Motor neuron (in vitro differentiated cells): ENCODE measurements at regions not wholly inside any gene's neighbourhood (a gene's known extent, or its start where the extent isn't known, plus 50 kb on each side); places are given as distances from the start of the nearest gene placed in this dataset.
"Not testable (repeated sequence)": the region's sequence is repeated elsewhere in the genome, so short reads cannot be mapped to it uniquely, and the experiment has no call there.

ENCODE experiments used
- ATAC-seq, 8 experiments: fragments of 200-7000 bp; cut with Tn5 transposase; replicated peaks in 6 of 8; 2 replicates each; pipeline ENCODE4 v1.8.0; 2021; ENCODE audit warnings: mild to moderate bottlenecking in 8 of 8, moderate library complexity in 8 of 8
- H3K27ac ChIP-seq, 2 donors: fragments of 250-450 bp; sonication (Bioruptor Pico); 2 replicates each; pipeline ENCODE4 v1.9.0; 2021; ENCODE audit warnings: antibody characterized with exemption in 2 of 2, mild to moderate bottlenecking in 2 of 2, moderate library complexity in 1 of 2
- H3K4me1 ChIP-seq, 2 donors: fragments of 250-450 bp; sonication (Bioruptor Pico); replicated peaks in 1 of 2; 2 replicates each; pipeline ENCODE4 v1.6.1; 2021; ENCODE audit warnings: antibody characterized with exemption in 2 of 2, mild to moderate bottlenecking in 2 of 2, moderate library complexity in 1 of 2
- H3K4me3 ChIP-seq, 5 donors: fragments of 250-450 bp; sonication (Bioruptor Pico); 2 replicates each; pipeline ENCODE4 v1.9.0; 2021; ENCODE audit warnings: antibody characterized with exemption in 5 of 5, mild to moderate bottlenecking in 5 of 5, moderate library complexity in 4 of 5
- WGBS, 10 experiments: fragments of 450-650 bp; shearing (Covaris generic); methylation state at CpG; one replicate each; pipeline ENCODE4 v1.0.0; 2022; 5-methylcytosine and 5-hydroxymethylcytosine counted together
- in situ Hi-C, 9 experiments: fragments of 400-800 bp; cut with MboI; loops; one replicate each; pipeline ENCODE4 v1.15.0; 2021; ENCODE audit warnings: low sequenced_read_pairs in 9 of 9, low pct_unique_long_range_greater_than_20kb in 2 of 9; ENCODE audit not compliant: unreplicated experiment in 9 of 9

DNA sequence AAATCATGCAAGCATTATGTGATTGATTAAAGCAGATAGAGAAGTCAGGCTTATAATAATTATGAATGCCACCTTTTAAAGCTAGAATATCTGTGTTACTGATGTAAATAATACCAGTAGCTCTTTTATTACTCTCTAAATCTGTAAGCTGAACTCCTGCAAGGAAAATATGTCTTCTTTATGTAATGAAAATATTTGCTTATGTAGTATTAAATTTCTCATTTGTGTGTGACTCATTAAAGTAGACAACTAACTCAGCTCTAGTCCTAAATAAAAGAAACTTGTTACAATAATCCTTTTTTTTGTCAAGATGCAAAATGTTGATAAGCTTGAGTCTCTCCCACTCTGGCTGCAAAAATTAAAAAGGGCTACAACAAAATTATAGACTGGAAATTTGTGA lies 137.7 kb upstream of the FAT1 start:
- in situ Hi-C loops, result no loop called here
- peaks cover 7% of the 10 kb centered on the region in 2 donors for H3K4me1 ChIP-seq
- ATAC-seq, result no peak
- H3K27ac ChIP-seq, result no peak overlapping the region
- no peak overlapping the region for H3K4me3 ChIP-seq

- Histone ChIP-seq H3K4me1 (no peaks in the 10 kb centered on the region), H3K27ac (no peak overlapping the region), H3K4me3 (no peak overlapping the region)
- WGBS, 10 experiments, result 56 to 100% (median 90%) methylated on average over 1 to 3 of the region's 3 CpGs; no CpG with 5 or more reads in 4 of the 10 experiments
- in situ Hi-C loops, result no loop called here
- ATAC-seq, result no peak
Measured at GRCh38 chr4:186871856-186872255, 148.2 kb upstream of the FAT1 start.

DNA sequence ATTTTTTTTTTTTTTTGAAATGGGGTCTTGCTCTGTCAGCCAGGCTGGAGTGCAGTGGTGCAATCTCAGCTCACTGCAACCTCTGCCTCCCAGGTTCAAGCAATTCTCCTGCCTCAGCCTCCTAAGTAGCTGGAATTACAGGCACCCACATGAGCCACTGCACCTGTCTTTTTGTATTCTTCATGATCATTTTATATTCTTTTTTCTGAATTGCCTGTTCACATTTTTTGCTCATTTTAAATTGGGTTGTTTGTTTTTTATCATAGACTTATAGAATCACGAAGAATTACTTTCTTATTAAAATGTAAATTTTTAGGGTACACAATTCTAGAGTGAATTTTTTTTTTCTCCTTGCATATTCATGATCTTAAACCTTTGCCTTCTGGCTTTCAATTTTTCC lies 149.4 kb upstream of the FAT1 start:
- H3K4me3 ChIP-seq, ATAC-seq, in situ Hi-C loops, H3K27ac ChIP-seq, H3K4me1 ChIP-seq: not testable (repeated sequence)
- WGBS, 10 experiments, result 9 to 89% (median 71%) methylated on average over 1 of the region's 1 CpG; no CpG with 5 or more reads in 1 of the 10 experiments

DNA sequence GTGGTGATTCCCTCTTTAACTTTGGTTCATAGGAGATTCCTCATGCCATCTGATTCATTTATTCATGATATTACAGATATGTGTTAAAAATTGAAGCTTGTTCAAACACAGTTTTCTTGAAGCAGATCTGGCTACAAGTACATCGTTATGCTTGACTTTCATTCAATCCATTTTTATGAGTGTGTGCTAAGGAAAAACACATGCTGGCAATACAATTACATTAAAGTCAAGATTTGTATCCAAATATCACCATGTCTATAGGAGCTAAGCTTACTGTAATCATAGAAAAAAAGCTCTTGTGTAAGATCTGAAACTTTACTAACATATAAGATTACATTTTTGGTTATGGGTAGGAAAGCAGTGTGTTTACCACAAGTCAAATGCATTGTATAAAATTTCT lies 151.8 kb upstream of the FAT1 start:
- Histone ChIP-seq H3K4me3 (no peak overlapping the region), H3K4me1 (no peaks in the 10 kb centered on the region), H3K27ac (no peak overlapping the region)
- 0 to 100% (median 93%) methylated on average over 1 of the region's 1 CpG for WGBS, 10 experiments
- in situ Hi-C loops, result no loop called here
- no peak for ATAC-seq

GRCh38 chr4:186876961-186877626 lies 153.4 kb upstream of the FAT1 start:
- H3K4me3 ChIP-seq, result no peak overlapping the region

DNA sequence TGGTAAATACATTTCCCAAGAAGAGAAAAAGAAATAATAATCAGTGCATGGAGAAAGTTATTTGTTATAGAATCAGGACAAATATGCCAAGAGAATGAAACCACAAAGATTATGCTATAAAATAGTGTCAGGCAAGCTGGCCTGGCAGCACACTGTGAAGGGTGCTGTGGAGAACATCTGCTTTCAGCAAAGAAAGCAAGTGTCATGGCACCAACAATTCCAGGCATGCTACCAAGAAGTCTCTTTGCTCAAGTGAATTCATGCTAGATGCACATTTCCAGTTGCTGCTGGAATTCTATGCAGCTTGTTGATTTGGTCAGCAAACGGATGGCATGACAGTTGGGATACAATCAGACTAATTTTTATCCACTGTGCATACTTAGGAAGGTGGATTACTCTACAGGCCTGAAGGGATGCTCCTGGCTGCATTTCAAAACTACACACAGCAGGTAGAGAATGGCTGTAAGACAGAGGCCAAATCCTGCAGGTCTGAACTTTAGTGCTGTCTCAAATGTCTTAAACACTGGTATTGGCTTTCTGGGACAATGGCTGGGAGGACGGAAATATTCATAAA lies 154.6 kb upstream of the FAT1 start:
- Histone ChIP-seq H3K4me1 (no peaks in the 10 kb centered on the region), H3K27ac (no peak overlapping the region), H3K4me3 (no peak overlapping the region)
- WGBS, 10 experiments, result 10 to 100% (median 80%) methylated on average over 1 to 2 of the region's 2 CpGs; no CpG with 5 or more reads in 3 of the 10 experiments
- peak in 2 of 8 experiments; percentile 53 to 68 for ATAC-seq
- in situ Hi-C loops, result no loop called here

More at GRCh38 chr4:186876961-186877626, 153.4 kb upstream of the FAT1 start:
- no peaks in the 10 kb centered on the region for H3K4me1 ChIP-seq
- in situ Hi-C loops, result no loop called here
- no peak overlapping the region for H3K27ac ChIP-seq
- WGBS, 10 experiments, result 48 to 97% (median 89%) methylated on average over 2 to 5 of the region's 6 CpGs
- no peak for ATAC-seq

DNA sequence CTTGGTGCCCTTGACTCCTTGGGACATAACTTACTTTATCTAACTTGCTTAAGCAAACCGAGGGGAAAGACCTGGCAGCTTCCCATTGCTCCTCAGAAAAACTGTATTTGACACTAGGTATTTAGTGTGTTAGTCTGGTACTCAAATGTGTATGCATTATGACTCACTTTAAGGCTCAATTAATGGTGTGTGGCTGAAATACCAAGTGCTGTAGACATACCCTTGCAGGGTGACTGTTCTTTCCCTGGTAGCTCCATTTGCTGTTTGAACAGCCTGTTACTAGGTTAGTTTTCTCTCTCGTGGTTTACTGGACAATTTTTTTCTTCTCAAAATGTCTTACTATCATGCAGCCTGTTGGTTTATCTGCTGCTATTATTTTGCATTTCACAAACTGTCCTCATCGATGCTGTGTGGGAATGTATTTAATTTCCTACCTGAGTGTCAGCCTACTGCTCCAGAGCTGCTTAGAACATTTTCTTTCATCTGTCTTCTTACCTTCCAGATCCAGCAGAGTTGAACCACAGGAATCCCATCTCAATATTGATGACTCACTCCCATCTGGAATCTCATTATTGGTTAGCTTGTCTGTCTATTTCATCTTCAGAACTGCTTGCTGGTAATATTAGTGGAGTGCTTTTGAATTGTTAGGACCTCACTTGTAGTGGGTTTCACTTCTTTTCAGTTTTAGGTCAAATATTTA lies 158.0 kb upstream of the FAT1 start:
- WGBS, 10 experiments, result 19 to 94% (median 72%) methylated on average over 1 to 3 of the region's 3 CpGs
- ATAC-seq, result peak in 5 of 8 experiments; percentile 36 to 86 (median 55)
- Histone ChIP-seq H3K4me3 (no peak overlapping the region), H3K4me1 (peaks cover 0 to 4% of the 10 kb centered on the region in 2 donors), H3K27ac (no peak overlapping the region)
- in situ Hi-C loops, result no loop called here

- H3K4me1 ChIP-seq, result peaks cover 4 to 9% of the 10 kb centered on the region in 2 donors
- 83 to 100% (median 86%) methylated on average over 1 of the region's 1 CpG; no CpG with 5 or more reads in 5 of the 10 experiments for WGBS, 10 experiments
- no peak overlapping the region for H3K27ac ChIP-seq
- no peak for ATAC-seq
- in situ Hi-C loops, result no loop called here
- H3K4me3 ChIP-seq, result no peak overlapping the region
Measured at GRCh38 chr4:186882293-186882692, 158.6 kb upstream of the FAT1 start.

- ATAC-seq, result no peak
- 49 to 100% (median 55%) methylated on average over 1 to 6 of the region's 6 CpGs; no CpG with 5 or more reads in 1 of the 10 experiments for WGBS, 10 experiments
Measured at GRCh38 chr4:186885289-186885688, 161.6 kb upstream of the FAT1 start.

GRCh38 chr4:186886759-186887158 lies 163.1 kb upstream of the FAT1 start:
- Histone ChIP-seq H3K4me1 (peaks cover 12 to 15% of the 10 kb centered on the region in 2 donors), H3K4me3 (no peak overlapping the region), H3K27ac (no peak overlapping the region)
- peak in 3 of 8 experiments; percentile 2 to 14 (median 4) for ATAC-seq
- 60 to 100% (median 83%) methylated on average over 1 to 2 of the region's 2 CpGs; no CpG with 5 or more reads in 5 of the 10 experiments for WGBS, 10 experiments
- in situ Hi-C loops, result no loop called here

More at GRCh38 chr4:186885289-186885688, 161.6 kb upstream of the FAT1 start:
- in situ Hi-C loops, result no loop called here
- no peak overlapping the region for H3K27ac ChIP-seq
- H3K4me1 ChIP-seq, result peaks cover 12 to 15% of the 10 kb centered on the region in 2 donors
- no peak overlapping the region for H3K4me3 ChIP-seq

DNA sequence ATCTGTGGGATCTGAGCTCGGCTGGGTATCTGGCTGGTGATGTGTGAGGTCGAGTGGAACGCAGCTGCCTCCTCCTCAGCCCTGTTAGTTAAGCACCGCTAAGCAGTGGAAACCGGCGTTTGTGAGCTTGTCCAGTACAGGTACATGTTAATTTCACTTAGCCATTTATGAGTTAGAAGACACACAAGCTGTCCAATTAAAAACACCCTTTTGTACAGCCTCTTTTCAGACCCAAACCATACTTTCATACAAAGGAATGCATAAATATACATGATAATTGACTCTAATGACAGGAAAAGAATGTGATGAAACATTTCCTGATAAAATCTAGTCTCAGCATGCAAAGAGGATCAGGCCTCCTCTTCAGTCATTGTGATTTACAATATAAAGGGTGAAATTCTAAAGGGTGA lies 163.6 kb upstream of the FAT1 start:
- Histone ChIP-seq H3K27ac (no peak overlapping the region), H3K4me1 (peaks cover 12 to 15% of the 10 kb centered on the region in 2 donors), H3K4me3 (no peak overlapping the region)
- WGBS, 10 experiments, result 0 to 95% (median 55%) methylated on average over 1 to 6 of the region's 6 CpGs; no CpG with 5 or more reads in 2 of the 10 experiments
- in situ Hi-C loops, result no loop called here
- peak; percentile 27 to 92 (median 73) for ATAC-seq

- Histone ChIP-seq H3K4me3 (no peak overlapping the region), H3K4me1 (peaks cover 12 to 15% of the 10 kb centered on the region in 2 donors), H3K27ac (no peak overlapping the region)
- in situ Hi-C loops, result no loop called here
- peak in 4 of 8 experiments; percentile 7 to 56 (median 50) for ATAC-seq
- 0 to 100% (median 60%) methylated on average over 1 to 6 of the region's 6 CpGs; no CpG with 5 or more reads in 1 of the 10 experiments for WGBS, 10 experiments
Measured at GRCh38 chr4:186887752-186888151, 164.1 kb upstream of the FAT1 start.

DNA sequence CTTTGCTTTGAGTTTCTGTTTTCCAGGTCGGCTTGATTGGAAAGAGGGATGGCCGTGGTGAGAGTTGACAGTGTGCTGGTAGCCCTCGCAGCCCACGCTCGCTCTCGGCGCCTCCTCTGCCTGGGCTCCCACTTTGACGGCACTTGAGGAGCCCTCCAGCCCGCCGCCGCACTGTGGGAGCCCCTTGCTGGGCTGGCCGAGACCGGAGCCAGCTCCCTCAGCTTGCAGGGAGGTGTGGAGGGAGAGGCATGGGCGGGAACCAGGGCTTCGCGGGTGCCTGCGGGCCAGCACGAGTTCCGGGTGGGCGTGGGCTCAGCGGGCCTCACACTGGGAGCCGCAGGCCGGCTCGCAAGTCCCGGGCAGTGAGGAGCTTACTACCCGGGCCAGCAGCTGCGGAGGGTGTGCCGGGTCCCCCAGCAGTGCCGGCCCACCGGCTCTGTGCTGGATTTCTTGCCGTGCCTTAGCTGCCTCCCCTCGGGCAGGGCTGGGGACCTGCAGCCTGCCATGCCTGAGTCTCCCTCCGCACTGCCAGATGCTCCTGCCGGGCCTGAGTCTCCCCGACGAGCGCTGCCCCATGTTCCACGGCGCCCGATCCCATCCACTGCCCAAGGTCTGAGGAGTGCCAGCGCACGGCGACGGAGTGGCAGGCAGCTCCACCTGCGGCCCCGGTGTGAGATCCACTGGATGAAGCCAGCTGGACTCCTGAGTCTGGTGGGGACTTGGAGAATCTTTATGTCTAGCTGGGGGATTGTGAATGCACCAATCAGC lies 166.4 kb upstream of the FAT1 start:
- no peak for ATAC-seq
- 67 to 100% (median 82%) methylated on average over 1 to 10 of the region's 46 CpGs; no CpG with 5 or more reads in 6 of the 10 experiments for WGBS, 10 experiments
- H3K4me1 ChIP-seq, result peaks cover 12 to 15% of the 10 kb centered on the region in 2 donors
- H3K27ac ChIP-seq, result no peak overlapping the region
- in situ Hi-C loops, result no loop called here
- H3K4me3 ChIP-seq, result no peak overlapping the region
